Loucy (cell line): ENCODE measurements at regions not wholly inside any gene's neighbourhood (a gene's known extent, or its start where the extent isn't known, plus 50 kb on each side); places are given as distances from the start of the nearest gene placed in this dataset.

Experiments
- CTCF ChIP-seq: fragments of 200-600 bp; sonication (generic); conservative IDR thresholded peaks from 2 replicates; pipeline ENCODE4 v1.5.1; 2014; ENCODE audit warnings: mild to moderate bottlenecking, antibody characterized with exemption, low read length
- EZH2phosphoT487 ChIP-seq: fragments of 200-600 bp; IDR thresholded peaks from 2 replicates; pipeline ENCODE4 v1.6.1; 2018; ENCODE audit warnings: antibody characterized with exemption, mild to moderate bottlenecking, moderate library complexity, borderline replicate concordance

DNA sequence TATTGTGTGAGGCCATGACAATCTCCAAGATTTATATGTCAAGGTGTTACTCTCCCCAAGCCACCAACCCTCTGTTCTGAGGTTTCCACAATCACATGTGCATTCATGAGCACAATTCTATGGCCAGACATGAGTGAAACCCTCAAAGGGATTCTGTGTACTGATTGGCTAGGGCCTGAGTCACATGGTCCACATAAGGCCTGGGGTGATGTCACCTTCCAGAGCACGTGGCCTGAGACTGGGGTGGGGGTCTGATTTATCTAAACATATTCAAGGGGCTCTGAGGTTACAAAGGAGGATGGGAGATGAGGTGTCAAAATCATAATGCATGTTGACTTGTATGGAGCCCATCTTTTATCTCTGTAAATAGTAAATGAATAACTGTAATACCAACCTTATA is 1369.9 kb upstream of the TMEM132C start:
- TF ChIP-seq CTCF (no peak), EZH2phosphoT487 (no peak)
